Stimulated activated CD4-positive, alpha-beta T cell treated with anti-CD3 and anti-CD28 coated beads, Interleukin-15, amount 100 ng/mL, for 24 hours (primary cell): ENCODE measurements at regions not wholly inside any gene's neighbourhood (a gene's known extent, or its start where the extent isn't known, plus 50 kb on each side); places are given as distances from the start of the nearest gene placed in this dataset.

Experiments
- DNase-seq: peaks from one replicate; pipeline ENCODE4 v3.0.0-alpha.2; 2020

GRCh38 chr12:115416869-115417268 is 732.9 kb upstream of the TBX3 start:
- no peak for DNase-seq

DNA sequence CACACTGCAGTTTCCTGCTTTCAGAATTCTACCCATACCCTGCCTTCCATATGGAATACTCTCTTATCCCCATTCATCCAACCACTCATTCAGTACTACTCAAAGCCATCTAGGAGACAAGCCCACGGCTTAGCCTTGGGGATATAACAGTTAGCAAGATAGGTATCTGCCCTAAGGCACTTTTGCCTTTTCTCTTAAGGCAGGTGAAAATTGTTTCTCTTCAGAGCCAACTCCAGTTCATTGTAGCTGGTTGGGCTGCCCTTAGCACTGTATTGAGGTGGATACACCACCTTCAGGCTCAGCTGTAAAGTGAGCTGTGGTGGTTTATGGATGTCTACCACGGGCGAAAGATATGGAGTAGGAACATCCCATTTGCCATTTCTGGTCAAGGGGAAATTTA is 729.7 kb upstream of the TBX3 start:
- no peak for DNase-seq

GRCh38 chr12:115412831-115413230 is 728.9 kb upstream of the TBX3 start:
- no peak for DNase-seq

GRCh38 chr12:115411121-115411520 is 727.1 kb upstream of the TBX3 start:
- no peak for DNase-seq

DNA sequence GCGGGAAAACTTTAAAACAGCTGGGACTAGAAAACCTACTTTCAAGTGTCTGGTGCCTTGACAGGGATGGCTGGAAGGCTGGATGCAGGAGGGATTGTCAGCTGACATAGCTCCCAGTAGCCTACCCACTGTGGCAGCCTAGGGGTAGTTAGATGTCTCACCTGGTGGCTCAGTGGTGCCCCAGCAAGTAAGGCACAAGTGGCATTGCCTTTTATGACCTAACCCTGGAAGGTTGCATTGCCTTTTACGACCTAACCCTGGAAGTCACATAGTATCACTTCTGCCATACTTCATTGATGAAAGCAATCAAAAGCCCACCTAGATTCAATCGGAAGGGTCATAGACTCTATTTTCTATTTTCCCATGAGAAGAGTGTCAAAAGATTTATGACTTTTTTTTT is 724.7 kb upstream of the TBX3 start:
- DNase-seq = no peak

DNA sequence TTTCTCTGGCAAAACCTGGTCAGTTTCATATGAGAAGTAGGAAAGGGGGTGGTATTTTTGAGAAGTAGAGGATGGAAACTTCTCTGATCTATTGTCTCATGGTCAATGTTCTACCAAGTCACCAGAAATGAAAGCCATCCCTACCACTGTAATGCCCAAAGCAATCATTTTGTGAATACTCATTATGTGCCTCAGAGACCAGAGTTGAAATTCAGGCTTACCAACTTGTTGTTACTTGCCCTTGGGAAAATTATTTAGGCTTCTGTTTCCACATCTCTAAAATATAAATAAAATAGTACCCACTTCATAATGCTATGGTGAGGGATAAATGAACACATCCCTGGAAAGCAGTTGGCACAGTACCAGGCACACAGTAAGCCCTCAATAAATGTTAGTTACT is 723.7 kb upstream of the TBX3 start:
- DNase-seq = no peak

GRCh38 chr12:115407036-115407435 is 723.1 kb upstream of the TBX3 start:
- no peak for DNase-seq

DNA sequence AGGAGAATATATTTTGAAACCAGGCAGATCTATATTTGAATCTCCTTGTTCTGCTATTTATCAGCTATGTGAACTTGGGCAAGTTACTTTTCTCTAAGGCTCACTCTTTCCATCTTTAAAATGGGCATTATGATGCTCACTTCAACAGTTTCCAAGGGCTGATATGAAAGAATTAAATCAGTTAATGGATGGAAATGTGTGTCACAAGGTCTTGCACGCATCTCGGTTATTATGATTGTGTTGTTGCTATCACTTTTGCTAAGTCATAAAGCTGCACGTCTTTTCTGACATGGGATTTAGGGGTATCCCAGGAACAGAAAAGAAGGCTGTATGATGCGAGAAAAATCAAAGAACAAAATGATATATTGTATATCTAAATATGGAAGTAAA is 721.5 kb upstream of the TBX3 start:
- DNase-seq = no peak

GRCh38 chr12:115404761-115405470 is 720.9 kb upstream of the TBX3 start:
- no peak for DNase-seq

- no peak for DNase-seq
These were observed 719.7 kb upstream of the TBX3 start for GRCh38 chr12:115403689-115404088.

DNA sequence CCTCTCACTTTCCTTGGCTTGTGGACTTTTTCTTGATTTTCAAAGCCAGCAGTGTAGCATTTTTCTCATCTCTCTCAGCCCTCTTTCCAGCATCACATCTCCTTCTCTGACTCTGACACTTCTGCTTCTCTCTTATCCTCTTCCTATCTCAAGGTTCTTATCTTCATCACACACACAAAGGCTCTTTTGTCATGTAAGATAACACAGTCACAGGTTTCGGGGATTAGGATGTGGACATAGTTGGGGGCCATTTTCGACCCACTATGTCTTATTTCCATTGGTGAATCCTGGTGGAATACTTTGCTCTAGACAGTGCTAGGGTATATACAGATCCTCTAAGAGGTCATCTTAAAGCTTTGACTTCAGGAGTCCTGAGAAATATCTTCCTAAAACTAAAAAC is 719.3 kb upstream of the TBX3 start:
- no peak for DNase-seq

GRCh38 chr12:115402443-115403180 is 718.6 kb upstream of the TBX3 start:
- no peak for DNase-seq

DNA sequence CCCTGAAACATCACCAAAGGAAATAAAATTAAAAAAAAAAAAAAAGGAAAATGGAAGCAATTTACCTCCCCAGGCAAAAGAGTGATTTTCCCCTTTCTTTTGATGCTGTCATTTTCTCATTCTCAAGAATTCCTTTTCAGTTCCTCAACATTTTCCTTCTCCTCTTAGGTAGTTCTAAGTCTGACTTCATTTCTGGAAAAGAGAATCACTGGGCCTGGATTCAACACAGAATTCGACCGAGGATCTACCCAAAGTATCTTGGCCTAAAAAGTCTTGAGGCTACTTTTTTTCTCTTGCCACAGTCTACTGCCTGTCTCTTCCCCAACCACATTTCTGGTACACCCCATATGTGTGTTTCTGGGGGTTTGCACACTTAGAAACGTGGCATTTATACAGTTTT is 717.8 kb upstream of the TBX3 start:
- no peak for DNase-seq

DNA sequence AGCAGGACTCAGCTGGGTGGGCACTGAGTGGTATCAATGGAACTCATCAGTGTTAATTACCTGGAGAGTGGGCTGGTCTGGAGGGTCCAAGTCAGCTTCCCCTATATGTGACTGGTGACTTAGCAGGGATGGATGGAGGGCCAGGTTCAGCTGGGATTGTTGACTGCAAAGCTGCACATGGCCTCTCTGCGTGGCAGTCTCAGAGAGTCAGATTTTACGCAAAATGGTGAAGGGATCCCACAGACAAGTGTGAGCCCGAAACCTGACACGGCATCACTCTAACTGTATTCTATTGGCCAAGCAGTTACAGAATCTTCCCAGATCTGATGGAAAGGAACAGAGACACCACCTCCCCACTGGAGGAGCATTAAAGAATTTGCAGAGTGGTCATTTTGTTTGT is 716.0 kb upstream of the TBX3 start:
- no peak for DNase-seq

GRCh38 chr12:115398311-115398781 is 714.4 kb upstream of the TBX3 start:
- DNase-seq = no peak

GRCh38 chr12:115396567-115396966 is 712.6 kb upstream of the TBX3 start:
- DNase-seq = no peak

- DNase-seq = no peak
These were observed 710.7 kb upstream of the TBX3 start for GRCh38 chr12:115394496-115395220.

- DNase-seq = no peak
These were observed 704.2 kb upstream of the TBX3 start for GRCh38 chr12:115388139-115388538.

DNA sequence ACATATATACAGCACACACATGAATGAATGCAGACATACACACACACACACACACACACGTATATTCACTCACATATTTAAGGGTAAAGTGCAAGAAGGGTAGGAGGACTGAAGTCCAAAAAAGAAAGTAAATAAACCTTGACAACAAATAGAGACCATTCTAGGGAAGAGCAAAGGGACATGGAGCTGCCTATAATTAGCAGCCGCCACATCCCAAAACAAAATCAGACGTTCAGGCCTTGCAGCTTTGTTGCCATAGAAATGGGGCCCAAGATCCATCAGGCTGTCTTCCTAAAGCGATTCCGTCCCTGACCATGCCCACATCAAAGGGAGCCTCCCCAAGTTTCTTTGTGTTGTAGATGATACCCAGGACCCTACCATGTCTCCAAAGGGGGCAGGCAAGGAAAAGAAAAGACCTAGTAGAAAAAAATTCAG is 703.5 kb upstream of the TBX3 start:
- DNase-seq = no peak

GRCh38 chr12:115386946-115387345 is 703.0 kb upstream of the TBX3 start:
- DNase-seq = no peak

- no peak for DNase-seq
These were observed 701.2 kb upstream of the TBX3 start for GRCh38 chr12:115385141-115385540.

DNA sequence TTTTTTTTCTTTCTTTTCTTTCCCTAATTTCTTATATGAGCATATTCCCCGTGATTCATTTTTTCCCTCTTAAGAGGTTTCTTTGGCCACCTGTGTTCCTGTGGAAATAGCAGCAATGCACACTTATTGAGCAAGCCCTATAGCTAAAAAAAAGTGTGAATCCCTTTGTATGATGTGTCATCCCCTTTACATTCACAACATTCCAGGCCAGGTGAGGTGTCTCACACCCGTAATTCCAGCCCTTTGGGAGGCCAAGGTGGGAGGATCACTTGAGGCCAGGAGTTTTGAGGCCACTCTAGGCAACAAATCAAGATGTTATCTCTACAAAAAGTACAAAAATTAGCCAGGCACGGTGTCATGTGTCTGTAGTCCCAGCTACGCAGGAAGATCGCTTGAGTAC is 700.4 kb upstream of the TBX3 start:
- no peak for DNase-seq

GRCh38 chr12:115383668-115384067 is 699.7 kb upstream of the TBX3 start:
- no peak for DNase-seq

DNA sequence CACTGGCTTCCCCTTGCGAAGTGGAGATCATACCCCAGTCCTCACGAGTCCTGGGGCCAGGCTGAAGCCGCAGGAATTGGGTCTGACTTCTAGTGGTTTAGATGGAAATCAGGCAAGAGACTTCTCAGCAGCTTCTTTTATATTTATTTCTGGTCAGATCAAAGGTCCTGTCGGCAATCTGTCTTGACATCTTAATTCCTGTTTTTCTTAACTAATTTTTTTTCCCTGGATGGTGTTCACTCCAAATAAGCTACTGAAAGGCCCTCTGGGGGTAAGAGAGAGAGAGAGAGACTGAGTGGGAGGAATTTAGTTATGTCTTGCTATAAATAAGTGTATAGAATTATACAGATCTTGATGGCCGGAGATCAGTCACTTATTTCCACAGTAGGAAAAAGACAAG is 698.7 kb upstream of the TBX3 start:
- no peak for DNase-seq
